ENCODE measurements at regions not wholly inside any gene's neighbourhood (a gene's known extent, or its start where the extent isn't known, plus 50 kb on each side); places are given as distances from the start of the nearest gene placed in this dataset.
"Not testable (repeated sequence)": the region's sequence is repeated elsewhere in the genome, so short reads cannot be mapped to it uniquely, and the experiment has no call there.

DNA sequence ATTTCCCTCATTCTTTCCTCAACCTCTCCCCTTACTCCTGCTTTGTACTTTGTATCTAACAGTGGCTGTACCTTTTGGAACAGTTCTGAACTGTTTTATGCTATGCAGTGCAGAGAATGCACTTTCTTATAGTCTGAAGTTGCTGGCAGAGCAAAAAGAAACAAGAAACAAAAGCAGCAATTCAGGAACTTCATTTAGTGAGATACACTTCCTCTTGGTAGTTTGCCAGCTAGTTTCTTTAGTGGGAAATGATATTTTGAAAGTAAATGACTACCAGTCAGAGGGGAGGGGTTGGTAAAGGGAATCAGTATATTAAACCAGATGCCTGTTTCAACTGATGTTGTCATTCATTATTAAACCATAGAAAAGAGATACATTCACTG lies 55.0 kb upstream of the CHD2 start:
- Histone ChIP-seq H3K9me3 (replicated peaks) (no peaks in the 10 kb centered on the region), H3K4me3 (no peak overlapping the region), H3K27ac (replicated peaks) (peak overlapping the region; percentile 30), H3K36me3 (no peaks in the 10 kb centered on the region), H3K27me3 (ENCODE audit: low read depth) (no peaks in the 10 kb centered on the region), H3K4me1 (peaks cover 16% of the 10 kb centered on the region)
- TF ChIP-seq, protein P1, sequence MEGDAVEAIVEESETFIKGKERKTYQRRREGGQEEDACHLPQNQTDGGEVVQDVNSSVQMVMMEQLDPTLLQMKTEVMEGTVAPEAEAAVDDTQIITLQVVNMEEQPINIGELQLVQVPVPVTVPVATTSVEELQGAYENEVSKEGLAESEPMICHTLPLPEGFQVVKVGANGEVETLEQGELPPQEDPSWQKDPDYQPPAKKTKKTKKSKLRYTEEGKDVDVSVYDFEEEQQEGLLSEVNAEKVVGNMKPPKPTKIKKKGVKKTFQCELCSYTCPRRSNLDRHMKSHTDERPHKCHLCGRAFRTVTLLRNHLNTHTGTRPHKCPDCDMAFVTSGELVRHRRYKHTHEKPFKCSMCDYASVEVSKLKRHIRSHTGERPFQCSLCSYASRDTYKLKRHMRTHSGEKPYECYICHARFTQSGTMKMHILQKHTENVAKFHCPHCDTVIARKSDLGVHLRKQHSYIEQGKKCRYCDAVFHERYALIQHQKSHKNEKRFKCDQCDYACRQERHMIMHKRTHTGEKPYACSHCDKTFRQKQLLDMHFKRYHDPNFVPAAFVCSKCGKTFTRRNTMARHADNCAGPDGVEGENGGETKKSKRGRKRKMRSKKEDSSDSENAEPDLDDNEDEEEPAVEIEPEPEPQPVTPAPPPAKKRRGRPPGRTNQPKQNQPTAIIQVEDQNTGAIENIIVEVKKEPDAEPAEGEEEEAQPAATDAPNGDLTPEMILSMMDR (IDR thresholded peaks at IDR 0.05; ENCODE audit: borderline replicate concordance) = no peak
- DNase-seq = no peak
- intact Hi-C loops (cut with micrococcal nuclease) = no loop called here

DNA sequence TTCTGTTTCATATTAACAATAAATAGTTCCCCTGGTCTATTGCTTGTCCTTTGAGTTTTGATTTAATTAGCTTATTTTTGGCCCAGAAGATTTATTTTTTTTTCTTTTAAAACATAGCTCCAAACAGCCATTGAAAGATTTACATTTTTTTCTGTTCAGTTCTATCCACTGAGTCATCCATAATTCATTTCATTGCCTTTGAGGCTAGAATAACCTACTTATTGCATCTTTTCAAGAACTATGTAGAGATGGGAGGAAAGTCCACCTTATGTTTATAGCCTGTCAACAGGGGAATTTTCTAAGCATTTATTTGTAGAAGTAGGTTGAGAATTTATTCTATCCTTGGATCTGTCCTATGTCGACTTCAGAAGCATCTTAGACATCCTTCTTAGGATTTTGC lies 53.4 kb upstream of the CHD2 start:
- peaks cover 16% of the 10 kb centered on the region for H3K4me1 ChIP-seq
- no peak for DNase-seq
- no peaks in the 10 kb centered on the region for H3K27me3 ChIP-seq (ENCODE audit: low read depth)
- H3K36me3 ChIP-seq = no peaks in the 10 kb centered on the region
- H3K4me3 ChIP-seq = no peak overlapping the region
- no peaks in the 10 kb centered on the region for H3K9me3 ChIP-seq (replicated peaks)
- H3K27ac ChIP-seq (replicated peaks) = no peak overlapping the region
- intact Hi-C loops (cut with micrococcal nuclease) = no loop called here
- TF ChIP-seq, protein P1 (IDR thresholded peaks at IDR 0.05; ENCODE audit: borderline replicate concordance) = no peak

DNA sequence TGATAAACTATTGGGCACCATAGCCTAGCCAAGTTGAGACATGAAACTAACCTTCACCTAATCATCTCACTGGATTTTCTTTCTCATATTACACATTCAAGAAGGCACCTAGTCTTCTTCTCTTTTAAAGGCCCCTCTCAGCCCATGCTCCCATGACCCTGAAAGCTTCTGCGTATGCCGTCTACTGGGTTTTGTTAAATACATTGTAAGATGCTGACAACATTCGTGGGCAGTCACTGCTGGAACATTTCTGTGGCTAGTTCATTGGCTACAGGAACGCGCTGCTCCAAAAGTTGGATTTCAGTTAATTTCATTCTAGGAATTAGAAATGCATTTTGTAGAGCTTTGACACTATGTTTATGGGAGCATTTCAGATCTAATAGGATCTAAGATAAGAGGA lies 52.3 kb upstream of the CHD2 start:
- Histone ChIP-seq H3K27ac (replicated peaks) (no peak overlapping the region), H3K4me3 (no peak overlapping the region), H3K36me3 (no peaks in the 10 kb centered on the region), H3K27me3 (ENCODE audit: low read depth) (no peaks in the 10 kb centered on the region), H3K9me3 (replicated peaks) (no peaks in the 10 kb centered on the region), H3K4me1 (peaks cover 16% of the 10 kb centered on the region)
- TF ChIP-seq, protein P1 (IDR thresholded peaks at IDR 0.05; ENCODE audit: borderline replicate concordance) = no peak
- intact Hi-C loops (cut with micrococcal nuclease) = no loop called here
- no peak for DNase-seq

DNA sequence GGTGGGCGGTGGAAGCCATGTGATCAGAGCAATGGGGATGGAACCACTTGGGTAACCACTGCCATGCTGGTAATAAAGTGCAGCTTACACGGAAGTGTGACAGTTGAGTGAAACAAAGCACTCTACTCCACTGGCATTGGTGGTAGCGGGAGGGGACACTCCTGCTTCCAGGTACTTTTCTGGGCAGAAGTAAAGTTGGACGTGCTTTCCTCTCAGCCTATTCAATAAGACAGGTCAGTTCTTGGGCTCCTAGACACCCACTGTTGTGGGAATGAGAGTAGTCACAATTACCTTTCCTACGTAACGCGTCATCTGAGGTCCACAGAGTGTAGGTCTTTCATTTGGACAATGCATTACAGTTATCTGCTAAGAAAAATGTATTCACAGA lies 51.7 kb upstream of the CHD2 start:
- intact Hi-C loops (cut with micrococcal nuclease) = no loop called here
- Histone ChIP-seq H3K27ac (replicated peaks) (no peak overlapping the region), H3K4me3 (no peak overlapping the region), H3K4me1 (peaks cover 16% of the 10 kb centered on the region), H3K27me3 (ENCODE audit: low read depth) (no peaks in the 10 kb centered on the region), H3K36me3 (no peaks in the 10 kb centered on the region), H3K9me3 (replicated peaks) (no peaks in the 10 kb centered on the region)
- DNase-seq = no peak
- TF ChIP-seq, protein P1 (IDR thresholded peaks at IDR 0.05; ENCODE audit: borderline replicate concordance) = no peak

DNA sequence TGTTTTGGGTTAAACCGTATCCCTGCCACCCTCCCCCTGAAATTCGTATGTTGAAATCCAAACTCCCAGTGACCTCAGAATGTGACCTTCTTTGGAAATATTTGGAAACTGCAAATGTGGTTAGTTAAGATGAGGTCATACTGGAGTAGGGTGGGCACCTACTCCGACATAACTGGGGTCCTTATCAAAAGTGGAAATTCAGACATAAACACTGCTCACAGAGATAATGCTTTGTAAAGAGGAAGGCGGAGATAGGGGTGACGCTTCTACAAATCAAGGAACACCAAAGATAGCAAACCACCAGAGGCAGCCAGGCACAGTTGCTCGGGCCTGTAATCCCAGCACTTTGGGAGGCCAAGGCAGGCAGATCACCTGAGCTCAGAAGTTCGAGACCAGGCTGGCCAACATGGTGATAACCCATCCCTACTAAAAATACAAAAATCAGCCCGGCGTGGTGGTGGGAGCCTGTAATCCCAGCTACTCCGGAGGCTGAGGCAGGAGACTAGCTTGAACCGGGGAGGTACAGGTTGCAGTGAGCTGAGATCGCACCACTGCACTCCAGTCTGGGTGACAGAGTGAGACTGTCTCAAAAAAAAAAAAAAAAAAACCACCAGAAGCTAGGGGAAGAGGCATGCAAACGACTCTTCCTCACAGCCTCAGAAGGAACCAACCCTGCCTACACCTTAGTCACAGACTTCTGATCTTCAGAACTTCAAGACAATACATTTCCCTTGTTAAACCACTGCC lies 51.1 kb upstream of the CHD2 start:
- intact Hi-C loops (cut with micrococcal nuclease) = no loop called here
- no peak overlapping the region for H3K27ac ChIP-seq (replicated peaks)
- no peaks in the 10 kb centered on the region for H3K36me3 ChIP-seq

DNA sequence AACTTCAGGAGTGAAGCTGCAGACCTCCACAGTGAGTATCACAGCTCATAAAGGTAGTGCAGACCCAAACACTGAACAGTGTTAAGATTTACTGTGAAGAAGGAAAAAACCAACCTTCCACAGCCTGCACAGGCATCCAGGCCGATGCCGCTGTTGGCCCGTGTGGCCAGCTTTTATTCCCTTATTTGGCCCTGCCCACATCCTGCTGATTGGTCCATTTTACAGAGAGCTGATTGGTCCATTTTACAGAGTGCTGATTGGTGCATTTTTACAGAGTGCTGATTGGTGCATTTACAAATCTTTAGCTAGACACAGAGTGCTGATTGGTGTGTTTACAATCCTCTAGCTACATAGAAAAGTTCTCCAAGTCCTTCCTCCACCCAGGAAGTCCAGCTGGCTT lies 49.9 kb upstream of the CHD2 start:
- H3K9me3 ChIP-seq (replicated peaks); H3K27ac ChIP-seq (replicated peaks); H3K4me1 ChIP-seq; intact Hi-C loops (cut with micrococcal nuclease); H3K4me3 ChIP-seq; DNase-seq; H3K36me3 ChIP-seq; H3K27me3 ChIP-seq (ENCODE audit: low read depth): not testable (repeated sequence)

More for the DNA sequence above, 51.1 kb upstream of the CHD2 start:
- H3K4me3 ChIP-seq = no peak overlapping the region
- DNase-seq = no peak
- TF ChIP-seq, protein P1 (IDR thresholded peaks at IDR 0.05; ENCODE audit: borderline replicate concordance) = no peak
- peaks cover 16% of the 10 kb centered on the region for H3K4me1 ChIP-seq
- H3K9me3 ChIP-seq (replicated peaks) = no peaks in the 10 kb centered on the region
- no peaks in the 10 kb centered on the region for H3K27me3 ChIP-seq (ENCODE audit: low read depth)

All from left ventricle myocardium inferior (tissue), 1 donor.